D721Med (cell line): ENCODE measurements at regions not wholly inside any gene's neighbourhood (a gene's known extent, or its start where the extent isn't known, plus 50 kb on each side); places are given as distances from the start of the nearest gene placed in this dataset.

ENCODE experiments used
- DNase-seq: peaks from one replicate; pipeline ENCODE4 v3.0.0; 2011; ENCODE audit warnings: low spot score; ENCODE audit not compliant: insufficient read length
- FAIRE-seq: peaks from 2 replicates; lab custom pipeline; 2011; peaks lifted over from hg19 to GRCh38; lab: Jason Lieb, UNC
- TF ChIP-seq, protein P1 (sequence below): IDR thresholded peaks from 2 replicates; pipeline ENCODE4 v1.5.1; 2012; ENCODE audit warnings: mild to moderate bottlenecking, control low read depth; ENCODE audit not compliant: insufficient read depth; ENCODE audit errors: missing control alignments

- FAIRE-seq: no peak
- TF ChIP-seq, protein P1, sequence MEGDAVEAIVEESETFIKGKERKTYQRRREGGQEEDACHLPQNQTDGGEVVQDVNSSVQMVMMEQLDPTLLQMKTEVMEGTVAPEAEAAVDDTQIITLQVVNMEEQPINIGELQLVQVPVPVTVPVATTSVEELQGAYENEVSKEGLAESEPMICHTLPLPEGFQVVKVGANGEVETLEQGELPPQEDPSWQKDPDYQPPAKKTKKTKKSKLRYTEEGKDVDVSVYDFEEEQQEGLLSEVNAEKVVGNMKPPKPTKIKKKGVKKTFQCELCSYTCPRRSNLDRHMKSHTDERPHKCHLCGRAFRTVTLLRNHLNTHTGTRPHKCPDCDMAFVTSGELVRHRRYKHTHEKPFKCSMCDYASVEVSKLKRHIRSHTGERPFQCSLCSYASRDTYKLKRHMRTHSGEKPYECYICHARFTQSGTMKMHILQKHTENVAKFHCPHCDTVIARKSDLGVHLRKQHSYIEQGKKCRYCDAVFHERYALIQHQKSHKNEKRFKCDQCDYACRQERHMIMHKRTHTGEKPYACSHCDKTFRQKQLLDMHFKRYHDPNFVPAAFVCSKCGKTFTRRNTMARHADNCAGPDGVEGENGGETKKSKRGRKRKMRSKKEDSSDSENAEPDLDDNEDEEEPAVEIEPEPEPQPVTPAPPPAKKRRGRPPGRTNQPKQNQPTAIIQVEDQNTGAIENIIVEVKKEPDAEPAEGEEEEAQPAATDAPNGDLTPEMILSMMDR: no peak
These were observed 196.4 kb upstream of the KCNJ16 start for GRCh38 chr17:69878661-69879060.

GRCh38 chr17:69879576-69879975 is 195.4 kb upstream of the KCNJ16 start:
- FAIRE-seq (no peak), DNase-seq (no peak)

More at GRCh38 chr17:69878661-69879060, 196.4 kb upstream of the KCNJ16 start:
- DNase-seq: no peak

DNA sequence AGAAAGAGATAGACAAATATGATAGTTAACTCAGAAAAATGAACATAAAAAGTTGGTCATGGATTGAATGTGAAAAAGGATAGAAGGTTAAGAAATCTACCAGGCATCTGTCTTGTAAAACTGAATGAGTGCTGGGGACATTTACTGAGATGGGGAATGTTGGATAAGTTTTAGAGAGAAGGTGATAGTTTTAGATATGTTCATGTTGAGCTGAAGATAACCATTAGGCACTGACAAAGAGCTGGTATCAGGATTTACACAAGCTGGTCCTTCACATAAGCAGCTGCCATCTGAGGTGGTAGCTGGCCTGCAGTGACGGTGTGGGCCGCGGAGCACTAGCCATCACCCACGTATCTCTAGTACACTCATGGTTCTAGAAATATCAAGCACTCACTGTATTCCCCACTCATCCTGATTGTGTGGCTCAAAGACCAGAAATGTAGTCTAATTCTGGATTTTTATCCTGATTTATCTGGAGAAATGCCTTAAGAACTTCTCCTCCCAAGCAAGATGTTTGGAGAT is 194.4 kb upstream of the KCNJ16 start:
- FAIRE-seq: no peak

More at GRCh38 chr17:69879576-69879975, 195.4 kb upstream of the KCNJ16 start:
- TF ChIP-seq, protein P1: no peak

GRCh38 chr17:69882281-69882680 is 192.7 kb upstream of the KCNJ16 start:
- no peak for DNase-seq

More for the DNA sequence above, 194.4 kb upstream of the KCNJ16 start:
- no peak for DNase-seq
- TF ChIP-seq, protein P1: no peak

DNA sequence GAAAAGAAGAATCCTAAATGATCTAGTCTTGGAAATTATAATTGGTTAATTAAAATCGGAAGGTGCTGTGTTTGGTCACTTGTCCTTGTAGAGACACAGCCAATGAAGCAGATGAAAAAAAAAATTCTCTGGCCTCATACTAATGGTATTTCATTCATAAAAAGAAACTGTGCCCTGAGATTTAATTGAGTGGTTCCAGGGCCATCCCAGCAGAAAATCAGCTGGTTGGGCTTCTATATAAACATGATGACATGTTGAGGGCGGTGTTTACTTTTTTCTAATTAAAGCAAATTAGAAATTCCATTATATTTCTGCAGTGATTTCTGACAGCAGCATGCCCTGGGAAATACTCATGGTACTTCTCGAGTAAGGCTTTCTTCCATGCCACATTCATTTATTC is 191.9 kb upstream of the KCNJ16 start:
- no peak for DNase-seq
- TF ChIP-seq, protein P1: no peak
- FAIRE-seq: no peak

More at GRCh38 chr17:69882281-69882680, 192.7 kb upstream of the KCNJ16 start:
- TF ChIP-seq, protein P1: no peak
- no peak for FAIRE-seq

GRCh38 chr17:69884356-69884755 is 190.7 kb upstream of the KCNJ16 start:
- DNase-seq (no peak), FAIRE-seq (no peak)
- TF ChIP-seq, protein P1: no peak

- TF ChIP-seq, protein P1: no peak
- FAIRE-seq (no peak), DNase-seq (no peak)
These were observed 190.2 kb upstream of the KCNJ16 start for GRCh38 chr17:69884846-69885245.
